ENCODE measurements at regions not wholly inside any gene's neighbourhood (a gene's known extent, or its start where the extent isn't known, plus 50 kb on each side); places are given as distances from the start of the nearest gene placed in this dataset.

- DNase-seq: no peak
- Histone ChIP-seq H3K9ac (no peak overlapping the region), H2AFZ (ENCODE audit: low read depth) (no peak overlapping the region), H3K79me2 (ENCODE audit: insufficient read depth) (no peaks in the 10 kb centered on the region), H3K36me3 (replicated peaks in 1 of 2; ENCODE audit: control insufficient read depth in 1 of 2, insufficient read depth in 2 of 2, low read length in 1 of 2) (no peaks in the 10 kb centered on the region), H3K27me3 (ENCODE audit: insufficient read depth) (no peaks in the 10 kb centered on the region), H3K27ac (ENCODE audit: low read depth in 2 of 2, low read length in 1 of 2) (no peak overlapping the region), H4K20me1 (ENCODE audit: insufficient read depth) (no peaks in the 10 kb centered on the region), H3K4me2 (no peak overlapping the region), H3K9me2 (no peaks in the 10 kb centered on the region), H3F3A (replicated peaks; ENCODE audit: insufficient read depth) (no peaks in the 10 kb centered on the region), H3K4me1 (ENCODE audit: control insufficient read depth in 1 of 2, insufficient read depth in 2 of 2, low read depth in 1 of 2, low read length in 1 of 2) (no peaks in the 10 kb centered on the region), H3K9me3 (no peaks in the 10 kb centered on the region), H3K4me3 (ENCODE audit: low read depth in 2 of 2, low read length in 1 of 2) (no peak overlapping the region)
- ChIA-PET POLR2A (no interaction called here), CTCF (interaction anchor here (0.6 kb wide), 1 partner anchor 72 kb away, joined by 3 read pairs; no protein-coding TSS in a partner anchor)
- TF ChIP-seq FOXM1 (IDR thresholded peaks at IDR 0.05; ENCODE audit: low read depth) (no peak), YY1 (IDR thresholded peaks at IDR 0.05; ENCODE audit: low read depth) (no peak), ELF1 (IDR thresholded peaks at IDR 0.05) (no peak), SMC3 (IDR thresholded peaks at IDR 0.05; ENCODE audit: low read depth, low read length) (no peak), RXRA (IDR thresholded peaks at IDR 0.05; ENCODE audit: borderline replicate concordance, low read depth) (no peak), TEAD4 (IDR thresholded peaks at IDR 0.05; ENCODE audit: borderline replicate concordance, insufficient read depth) (no peak), JUND (IDR thresholded peaks at IDR 0.05) (no peak), NFIC (IDR thresholded peaks at IDR 0.05; ENCODE audit: borderline replicate concordance) (no peak), MXI1 (IDR thresholded peaks at IDR 0.05; ENCODE audit: low read depth, low read length) (no peak)
- TF ChIP-seq, protein P1, sequence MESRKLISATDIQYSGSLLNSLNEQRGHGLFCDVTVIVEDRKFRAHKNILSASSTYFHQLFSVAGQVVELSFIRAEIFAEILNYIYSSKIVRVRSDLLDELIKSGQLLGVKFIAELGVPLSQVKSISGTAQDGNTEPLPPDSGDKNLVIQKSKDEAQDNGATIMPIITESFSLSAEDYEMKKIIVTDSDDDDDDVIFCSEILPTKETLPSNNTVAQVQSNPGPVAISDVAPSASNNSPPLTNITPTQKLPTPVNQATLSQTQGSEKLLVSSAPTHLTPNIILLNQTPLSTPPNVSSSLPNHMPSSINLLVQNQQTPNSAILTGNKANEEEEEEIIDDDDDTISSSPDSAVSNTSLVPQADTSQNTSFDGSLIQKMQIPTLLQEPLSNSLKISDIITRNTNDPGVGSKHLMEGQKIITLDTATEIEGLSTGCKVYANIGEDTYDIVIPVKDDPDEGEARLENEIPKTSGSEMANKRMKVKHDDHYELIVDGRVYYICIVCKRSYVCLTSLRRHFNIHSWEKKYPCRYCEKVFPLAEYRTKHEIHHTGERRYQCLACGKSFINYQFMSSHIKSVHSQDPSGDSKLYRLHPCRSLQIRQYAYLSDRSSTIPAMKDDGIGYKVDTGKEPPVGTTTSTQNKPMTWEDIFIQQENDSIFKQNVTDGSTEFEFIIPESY (IDR thresholded peaks at IDR 0.05; ENCODE audit: borderline replicate concordance, low read depth): no peak
- TF ChIP-seq, protein P2, sequence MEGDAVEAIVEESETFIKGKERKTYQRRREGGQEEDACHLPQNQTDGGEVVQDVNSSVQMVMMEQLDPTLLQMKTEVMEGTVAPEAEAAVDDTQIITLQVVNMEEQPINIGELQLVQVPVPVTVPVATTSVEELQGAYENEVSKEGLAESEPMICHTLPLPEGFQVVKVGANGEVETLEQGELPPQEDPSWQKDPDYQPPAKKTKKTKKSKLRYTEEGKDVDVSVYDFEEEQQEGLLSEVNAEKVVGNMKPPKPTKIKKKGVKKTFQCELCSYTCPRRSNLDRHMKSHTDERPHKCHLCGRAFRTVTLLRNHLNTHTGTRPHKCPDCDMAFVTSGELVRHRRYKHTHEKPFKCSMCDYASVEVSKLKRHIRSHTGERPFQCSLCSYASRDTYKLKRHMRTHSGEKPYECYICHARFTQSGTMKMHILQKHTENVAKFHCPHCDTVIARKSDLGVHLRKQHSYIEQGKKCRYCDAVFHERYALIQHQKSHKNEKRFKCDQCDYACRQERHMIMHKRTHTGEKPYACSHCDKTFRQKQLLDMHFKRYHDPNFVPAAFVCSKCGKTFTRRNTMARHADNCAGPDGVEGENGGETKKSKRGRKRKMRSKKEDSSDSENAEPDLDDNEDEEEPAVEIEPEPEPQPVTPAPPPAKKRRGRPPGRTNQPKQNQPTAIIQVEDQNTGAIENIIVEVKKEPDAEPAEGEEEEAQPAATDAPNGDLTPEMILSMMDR (IDR thresholded peaks at IDR 0.05): no peak
- 27% methylated on average over 7 of the region's 7 CpGs for WGBS (ENCODE audit: low lambda C conversion rate)
These were observed 104.2 kb downstream of the TEX36 start for GRCh38 chr10:125578658-125579315.

DNA sequence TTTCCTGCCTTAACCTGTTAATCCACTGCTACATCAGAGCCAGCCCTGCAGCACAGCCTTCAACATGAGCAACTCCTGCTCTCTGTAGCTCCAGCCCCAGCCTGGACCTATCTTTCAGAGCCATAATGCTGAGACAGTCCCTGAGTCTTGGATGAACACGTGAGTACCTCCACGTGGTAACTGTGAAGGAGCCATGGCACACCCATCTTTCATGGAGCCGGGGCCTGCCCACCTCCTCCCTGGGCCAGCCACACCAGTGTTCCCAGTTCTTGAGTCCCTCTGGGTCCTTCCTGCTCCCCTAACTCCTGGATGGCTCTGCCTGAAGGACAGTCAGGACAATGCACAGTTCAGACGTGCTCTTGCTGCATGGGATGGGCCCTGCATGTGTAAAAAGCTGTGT, 107.1 kb downstream of the TEX36 start:
- H3K27me3 ChIP-seq (ENCODE audit: insufficient read depth): no peaks in the 10 kb centered on the region
- H3K36me3 ChIP-seq (replicated peaks in 1 of 2; ENCODE audit: control insufficient read depth in 1 of 2, insufficient read depth in 2 of 2, low read length in 1 of 2): no peaks in the 10 kb centered on the region
- no peak overlapping the region for H3K4me2 ChIP-seq
- ChIA-PET POLR2A (no interaction called here), CTCF (no interaction called here)
- no peak overlapping the region for H3K9ac ChIP-seq
- H3K9me2 ChIP-seq: no peaks in the 10 kb centered on the region
- H3K9me3 ChIP-seq: no peaks in the 10 kb centered on the region
- no peak overlapping the region for H3K27ac ChIP-seq (ENCODE audit: low read depth in 2 of 2, low read length in 1 of 2)
- 10% methylated on average over 3 of the region's 4 CpGs for WGBS (ENCODE audit: low lambda C conversion rate)
- no peaks in the 10 kb centered on the region for H3K79me2 ChIP-seq (ENCODE audit: insufficient read depth)
- no peaks in the 10 kb centered on the region for H3K4me1 ChIP-seq (ENCODE audit: control insufficient read depth in 1 of 2, insufficient read depth in 2 of 2, low read depth in 1 of 2, low read length in 1 of 2)
- DNase-seq: no peak
- no peaks in the 10 kb centered on the region for H3F3A ChIP-seq (replicated peaks; ENCODE audit: insufficient read depth)
- no peaks in the 10 kb centered on the region for H4K20me1 ChIP-seq (ENCODE audit: insufficient read depth)
- H2AFZ ChIP-seq (ENCODE audit: low read depth): no peak overlapping the region
- TF ChIP-seq CHD2 (IDR thresholded peaks at IDR 0.05; ENCODE audit: low read length, partially characterized antibody) (no peak), TEAD4 (IDR thresholded peaks at IDR 0.05; ENCODE audit: borderline replicate concordance, insufficient read depth) (no peak), EP300 (IDR thresholded peaks at IDR 0.05; ENCODE audit: borderline replicate concordance in 1 of 2, low read depth in 1 of 2, low read length in 1 of 2) (no peak)
- H3K4me3 ChIP-seq (ENCODE audit: low read depth in 2 of 2, low read length in 1 of 2): no peak overlapping the region

Measured in SK-N-SH (cell line).